ENCODE measurements at regions not wholly inside any gene's neighbourhood (a gene's known extent, or its start where the extent isn't known, plus 50 kb on each side); places are given as distances from the start of the nearest gene placed in this dataset.

GRCh38 chr20:48096957-48097890 is 311.9 kb upstream of the SULF2 start:
- no peak for DNase-seq

GRCh38 chr20:48096212-48096875 is 311.1 kb upstream of the SULF2 start:
- DNase-seq = peak; percentile 15

- DNase-seq = no peak
These were observed 309.7 kb upstream of the SULF2 start for GRCh38 chr20:48094944-48095343.

GRCh38 chr20:48094196-48094749 is 309.0 kb upstream of the SULF2 start:
- no peak for DNase-seq

- DNase-seq = no peak
These were observed 307.5 kb upstream of the SULF2 start for GRCh38 chr20:48092596-48093280.

GRCh38 chr20:48090784-48091183 is 305.5 kb upstream of the SULF2 start:
- no peak for DNase-seq

- no peak for DNase-seq
These were observed 305.0 kb upstream of the SULF2 start for GRCh38 chr20:48090314-48090713.

DNA sequence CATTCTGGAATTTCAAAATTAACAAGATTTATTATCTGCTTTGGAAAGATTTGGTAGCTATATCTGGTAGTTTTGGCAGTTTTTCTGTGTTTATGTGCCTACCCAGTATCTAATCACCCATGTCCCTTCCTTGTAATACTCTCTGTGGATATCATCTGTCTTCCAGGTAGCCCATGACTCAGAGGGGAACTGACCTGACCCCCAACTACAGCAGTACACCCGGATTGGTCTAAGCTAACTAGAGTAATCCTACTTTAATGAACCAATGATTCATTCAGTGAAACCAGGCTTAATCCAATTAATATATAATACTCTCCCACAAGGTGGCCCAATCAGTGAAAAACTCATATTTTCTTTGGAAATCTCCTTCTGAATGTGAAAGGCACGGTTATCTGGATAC is 295.3 kb upstream of the SULF2 start:
- no peak for DNase-seq

GRCh38 chr20:48079028-48079427 is 293.7 kb upstream of the SULF2 start:
- no peak for DNase-seq

GRCh38 chr20:48076747-48077146 is 291.5 kb upstream of the SULF2 start:
- DNase-seq = no peak

- DNase-seq = no peak
These were observed 291.0 kb upstream of the SULF2 start for GRCh38 chr20:48076247-48076646.

DNA sequence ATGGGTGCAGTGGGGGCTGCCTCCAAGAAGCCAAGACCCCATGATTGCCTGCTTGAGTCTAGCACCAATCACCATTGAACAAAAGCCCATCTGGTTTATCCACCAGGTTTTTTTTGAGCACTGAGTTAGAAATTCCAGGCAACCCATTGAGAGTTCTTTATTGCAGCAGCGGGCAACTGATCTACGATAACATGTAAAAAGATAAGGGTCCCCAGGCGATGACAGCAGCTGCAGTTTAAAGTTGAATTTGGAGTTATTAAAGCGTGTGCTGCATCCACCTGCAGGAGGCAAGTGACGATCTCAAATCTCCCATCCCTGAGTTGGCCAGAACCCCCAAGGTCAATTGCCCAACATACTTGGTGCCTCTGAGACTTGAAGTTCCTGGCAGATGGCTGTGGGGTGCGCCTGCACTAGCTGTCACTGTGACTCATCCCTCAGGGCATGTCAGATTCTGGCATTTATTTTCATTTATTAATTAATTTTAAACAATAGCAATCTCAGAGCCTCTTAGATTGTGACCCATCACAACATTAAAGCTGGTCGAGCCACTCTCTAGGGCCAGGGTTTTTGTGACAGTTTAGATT is 290.4 kb upstream of the SULF2 start:
- no peak for DNase-seq

DNA sequence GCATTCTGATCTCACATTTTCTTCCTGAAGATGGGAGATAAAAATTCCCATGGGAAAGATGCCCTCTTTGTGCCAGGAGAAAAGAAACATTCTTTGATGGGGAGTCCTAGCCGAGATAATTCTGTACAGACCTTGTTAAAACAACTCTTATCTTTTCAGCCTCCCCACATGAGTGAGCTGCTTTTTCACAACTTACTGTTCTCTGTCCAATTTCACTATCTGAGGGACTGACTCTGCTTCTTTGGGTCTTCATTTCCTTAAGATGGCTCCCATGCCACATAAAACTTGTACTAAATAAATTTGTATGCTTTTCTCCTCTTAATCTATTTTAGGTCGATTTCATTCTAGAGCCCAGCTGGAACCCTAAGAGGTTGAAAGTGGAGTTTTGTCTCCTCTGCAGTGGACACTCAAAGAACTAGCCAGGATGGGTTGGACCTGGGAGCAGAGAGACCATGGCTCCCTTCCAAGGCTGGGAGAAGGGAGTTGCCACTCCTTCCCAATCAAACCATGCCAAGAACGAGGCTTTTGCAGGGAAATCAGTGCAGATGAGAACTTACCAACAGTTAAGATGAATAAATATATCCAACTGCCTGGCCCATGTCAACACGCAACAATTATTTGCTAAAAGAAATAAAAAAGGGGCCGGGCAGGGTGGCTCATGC is 285.8 kb upstream of the SULF2 start:
- DNase-seq = no peak

DNA sequence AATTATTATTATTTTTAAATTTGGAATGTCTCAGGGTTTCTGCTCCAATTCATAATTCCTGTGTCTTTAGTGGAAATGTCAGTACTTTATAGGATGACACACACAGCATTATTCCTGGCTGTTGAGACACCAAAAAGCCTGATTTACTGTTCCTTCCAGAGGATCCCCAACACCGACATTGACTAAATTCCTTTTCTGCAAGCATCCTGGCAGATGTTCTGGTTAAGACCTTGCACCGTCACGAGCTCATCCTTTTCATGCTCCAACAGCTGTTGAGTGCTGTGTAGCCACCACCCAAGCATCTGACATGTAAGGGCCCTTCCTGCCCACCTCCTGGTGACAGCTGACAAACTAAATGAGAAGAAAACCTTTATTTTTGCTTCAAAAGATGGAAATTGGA is 284.3 kb upstream of the SULF2 start:
- peak; percentile 73 for DNase-seq

DNA sequence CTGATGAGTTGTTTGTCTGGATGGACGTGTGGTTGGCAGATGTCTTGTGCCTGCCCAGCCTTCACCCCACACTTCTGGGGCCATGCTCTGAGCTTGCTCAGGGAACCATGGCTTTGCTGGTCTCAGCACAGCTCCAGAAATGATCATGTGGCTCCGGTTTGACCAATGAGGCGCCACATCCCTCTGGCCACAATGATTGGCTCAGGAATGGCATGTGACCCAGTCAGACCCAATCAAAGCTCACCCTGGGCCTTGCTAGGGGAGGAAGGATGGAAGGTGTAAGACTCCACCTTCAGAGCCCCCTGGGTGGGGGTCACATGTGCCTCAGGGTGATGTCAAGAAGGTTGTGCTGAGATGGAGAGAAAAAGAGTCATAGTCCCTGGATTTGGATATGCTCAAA is 281.6 kb upstream of the SULF2 start:
- DNase-seq = no peak

DNA sequence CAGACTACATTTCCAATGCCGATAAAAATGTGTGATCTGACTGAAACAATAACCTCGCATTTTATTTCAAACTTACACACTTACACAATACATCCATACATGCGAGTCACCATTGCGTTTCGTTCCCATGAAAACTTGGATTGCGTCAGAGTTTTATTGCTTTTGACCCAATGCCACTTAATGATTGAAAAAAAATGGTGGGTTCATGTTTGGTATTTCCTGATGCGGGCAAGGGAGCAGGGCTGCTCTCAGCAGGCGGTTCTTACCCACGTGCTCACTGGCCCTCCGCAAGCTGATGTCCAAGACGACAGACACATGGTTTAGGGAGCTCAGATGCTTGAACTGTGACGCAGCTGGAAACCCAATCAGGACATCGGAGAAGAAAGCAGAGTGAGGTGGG is 281.0 kb upstream of the SULF2 start:
- DNase-seq = peak; percentile 97

GRCh38 chr20:48065833-48066232 is 280.6 kb upstream of the SULF2 start:
- no peak for DNase-seq

DNA sequence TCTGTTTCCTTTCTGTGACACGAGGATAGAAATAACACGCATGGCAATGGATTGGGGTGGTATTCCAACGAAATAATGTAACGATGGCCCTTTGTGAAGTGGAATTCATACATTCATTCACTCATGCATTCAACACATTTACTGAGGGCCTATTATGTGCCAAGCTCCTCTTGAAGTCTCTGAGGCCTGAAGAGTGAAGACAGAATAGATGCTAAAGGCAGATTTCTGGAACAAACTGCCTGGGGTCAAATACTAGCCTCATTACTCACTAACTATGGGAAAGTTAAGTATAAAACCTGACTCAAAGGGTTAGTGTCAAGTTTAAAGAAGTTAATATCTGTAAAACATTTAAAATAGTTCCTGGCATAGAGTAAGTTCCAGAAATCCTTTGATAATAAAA is 279.6 kb upstream of the SULF2 start:
- DNase-seq = peak; percentile 82

DNA sequence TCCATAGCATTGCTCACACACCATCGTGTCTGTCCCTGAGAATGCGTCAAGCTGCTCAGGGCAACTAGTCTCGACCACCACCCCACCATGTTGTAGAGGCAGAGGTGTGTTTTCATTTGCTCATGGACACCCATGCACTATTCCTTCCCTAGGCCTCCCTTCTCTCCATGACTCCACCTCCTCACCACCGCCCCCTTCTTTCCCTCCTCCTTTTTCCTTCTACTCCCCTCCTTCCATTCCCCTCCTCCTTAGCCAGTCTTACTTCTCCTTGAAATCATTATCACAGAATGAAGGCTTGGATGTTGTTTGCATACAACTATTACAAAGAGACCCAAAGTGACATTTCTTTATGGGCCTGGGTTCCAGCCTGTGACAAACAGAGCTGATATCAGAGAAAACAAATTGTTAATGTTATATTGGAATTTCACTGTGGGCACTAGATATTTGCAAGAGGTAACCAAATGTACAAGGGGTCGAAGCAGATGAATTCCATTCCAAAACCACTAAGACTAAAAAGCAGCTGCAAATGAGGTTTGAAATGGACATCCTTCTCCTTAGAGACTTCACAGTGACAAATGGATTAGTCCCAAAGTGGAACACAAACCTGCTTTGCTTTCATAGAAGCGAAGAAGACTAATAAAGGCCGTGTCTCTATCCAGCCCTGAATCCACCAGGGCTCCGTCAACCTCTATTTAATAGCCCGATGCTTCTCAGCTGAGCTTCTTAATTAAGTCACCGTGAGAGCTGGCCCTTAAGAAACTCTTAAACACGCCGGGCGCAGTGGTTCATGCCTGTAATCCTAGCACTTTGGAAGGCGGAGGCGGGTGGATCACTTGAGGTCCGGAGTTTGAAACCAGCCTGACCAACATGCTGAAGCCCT is 275.8 kb upstream of the SULF2 start:
- DNase-seq = no peak

- DNase-seq = no peak
These were observed 273.6 kb upstream of the SULF2 start for GRCh38 chr20:48058611-48059559.

Data from fibroblast of skin of right quadriceps (primary cell).